Neural cell (in vitro differentiated cells): ENCODE measurements at regions not wholly inside any gene's neighbourhood (a gene's known extent, or its start where the extent isn't known, plus 50 kb on each side); places are given as distances from the start of the nearest gene placed in this dataset.

ENCODE experiments used
- H2AFZ ChIP-seq: fragments of 200-600, 300-800 bp; sonication (generic), shearing (Covaris generic); 2 replicates; pipeline ENCODE4 v1.6.0; 2014; ENCODE audit warnings: low read depth, mild to moderate bottlenecking, antibody characterized with exemption, low read length, moderate library complexity
- H3F3A ChIP-seq: fragments of 200-600 bp; shearing (Covaris generic); 2 replicates; pipeline ENCODE4 v1.6.1; 2016; ENCODE audit warnings: mild to moderate bottlenecking, moderate library complexity, mixed read lengths, antibody characterized with exemption, low read length; ENCODE audit not compliant: insufficient read depth, poor library complexity, severe bottlenecking
- H3K27ac ChIP-seq: fragments of 200-600, 300-800 bp; sonication (generic), shearing (Covaris generic); 2 replicates; pipeline ENCODE4 v1.5.1; 2014; ENCODE audit warnings: mild to moderate bottlenecking, low read length, moderate library complexity
- H3K27me3 ChIP-seq: fragments of 300-800, 200-600 bp; sonication (generic), shearing (Covaris generic); 2 replicates; pipeline ENCODE4 v1.6.0; 2014; ENCODE audit warnings: mild to moderate bottlenecking, low read depth, low read length, moderate library complexity; ENCODE audit not compliant: insufficient read depth
- H3K36me3 ChIP-seq: fragments of 300-800, 200-600 bp; sonication (generic), shearing (Covaris generic); 2 replicates; pipeline ENCODE4 v1.5.1; 2014; ENCODE audit warnings: mild to moderate bottlenecking, antibody characterized with exemption, low read length, moderate library complexity; ENCODE audit not compliant: insufficient read depth
- H3K4me2 ChIP-seq: fragments of 300-800, 200-600 bp; sonication (generic), shearing (Covaris generic); 2 replicates; pipeline ENCODE4 v1.6.0; 2014; ENCODE audit warnings: mild to moderate bottlenecking, low read length
- H3K4me3 ChIP-seq: fragments of 300-800, 200-600 bp; sonication (generic), shearing (Covaris generic); 2 replicates; pipeline ENCODE4 v1.5.1; 2014; ENCODE audit warnings: mild to moderate bottlenecking, low read length, moderate library complexity
- H3K79me2 ChIP-seq: fragments of 200-600 bp; shearing (Covaris generic); replicated peaks from 2 replicates; pipeline ENCODE4 v1.6.0; 2014; ENCODE audit warnings: mild to moderate bottlenecking, low read length, moderate library complexity; ENCODE audit not compliant: insufficient read depth
- H3K9ac ChIP-seq: fragments of 300-800, 200-600 bp; sonication (generic), shearing (Covaris generic); 2 replicates; pipeline ENCODE4 v1.6.1; 2016; ENCODE audit warnings: mild to moderate bottlenecking, low read length, mixed read lengths
- H3K9me2 ChIP-seq: fragments of 200-600 bp; shearing (Covaris generic); 2 replicates; pipeline ENCODE4 v1.6.1; 2016; ENCODE audit warnings: mild to moderate bottlenecking, low read length, mixed read lengths; ENCODE audit not compliant: insufficient read depth
- H3K9me3 ChIP-seq: fragments of 200-600, 300-800 bp; sonication (generic), shearing (Covaris generic); 2 replicates; pipeline ENCODE4 v1.6.1; 2016; ENCODE audit warnings: mild to moderate bottlenecking, mixed run types, low read length, moderate library complexity, mixed read lengths
- H4K20me1 ChIP-seq: fragments of 200-600 bp; shearing (Covaris generic); 2 replicates; pipeline ENCODE4 v1.6.1; 2016; ENCODE audit warnings: mild to moderate bottlenecking, mixed run types; ENCODE audit not compliant: insufficient read depth
- EP300 ChIP-seq: fragments of 450-650 bp; conservative IDR thresholded peaks from 2 replicates; pipeline ENCODE4 v1.6.1; 2014; ENCODE audit warnings: antibody characterized with exemption, mild to moderate bottlenecking, moderate library complexity; ENCODE audit not compliant: poor library complexity, severe bottlenecking
- EZH2 ChIP-seq: fragments of 200-600, 300-800 bp; shearing (Covaris generic), sonication (generic); IDR thresholded peaks from 2 replicates; pipeline ENCODE4 v1.6.1; 2014; ENCODE audit warnings: antibody characterized with exemption, low read length, borderline replicate concordance, mild to moderate bottlenecking; ENCODE audit not compliant: insufficient read depth, poor library complexity, severe bottlenecking
- MXI1 ChIP-seq: fragments of 450-650 bp; conservative IDR thresholded peaks from 2 replicates; pipeline ENCODE4 v1.6.1; 2014; ENCODE audit warnings: antibody characterized with exemption, mild to moderate bottlenecking; ENCODE audit not compliant: poor library complexity, severe bottlenecking
- POLR2AphosphoS5 ChIP-seq: IDR thresholded peaks from 2 replicates; pipeline ENCODE4 v1.6.1; 2012
- RAD21 ChIP-seq: fragments of 450-650 bp; conservative IDR thresholded peaks from 2 replicates; pipeline ENCODE4 v1.6.1; 2014; ENCODE audit warnings: antibody characterized with exemption, mild to moderate bottlenecking, moderate library complexity
- SMC3 ChIP-seq: fragments of 450-650 bp; conservative IDR thresholded peaks from 2 replicates; pipeline ENCODE4 v1.6.1; 2014; ENCODE audit warnings: antibody characterized with exemption, mild to moderate bottlenecking, moderate library complexity; ENCODE audit not compliant: poor library complexity
- TAF1 ChIP-seq: IDR thresholded peaks from 2 replicates; pipeline ENCODE4 v1.6.1; 2012; ENCODE audit warnings: low read depth
- TF ChIP-seq, protein P1 (sequence below): IDR thresholded peaks from 2 replicates; pipeline ENCODE4 v1.6.1; 2012; ENCODE audit warnings: borderline replicate concordance
- TF ChIP-seq, protein P2 (sequence below): fragments of 450-650 bp; IDR thresholded peaks from 2 replicates; pipeline ENCODE4 v1.5.1; 2014; ENCODE audit warnings: antibody characterized with exemption, mild to moderate bottlenecking, moderate library complexity; ENCODE audit not compliant: poor library complexity, severe bottlenecking

DNA sequence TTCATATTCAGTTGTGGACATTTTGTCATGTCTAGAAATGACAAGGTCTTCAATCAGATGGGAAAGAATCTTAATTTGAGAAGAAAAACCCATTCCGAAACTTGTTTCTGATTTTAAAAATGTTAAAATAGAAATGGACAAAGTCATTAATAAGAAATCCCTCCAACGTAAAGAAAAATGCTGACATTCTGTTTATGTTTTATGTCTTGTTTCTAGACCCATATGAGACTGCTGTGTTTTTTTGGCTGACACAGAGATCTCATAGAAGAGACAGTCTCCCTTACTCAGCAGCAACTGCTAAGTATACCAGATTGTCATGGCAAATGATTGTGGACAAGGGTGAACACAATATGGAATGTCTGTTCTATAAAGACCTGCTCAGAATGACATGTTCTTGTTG lies 538.5 kb downstream of the ZEB2 start:
- H4K20me1 ChIP-seq: no peaks in the 10 kb centered on the region
- H3K9me2 ChIP-seq: no peaks in the 10 kb centered on the region
- TF ChIP-seq, protein P1, sequence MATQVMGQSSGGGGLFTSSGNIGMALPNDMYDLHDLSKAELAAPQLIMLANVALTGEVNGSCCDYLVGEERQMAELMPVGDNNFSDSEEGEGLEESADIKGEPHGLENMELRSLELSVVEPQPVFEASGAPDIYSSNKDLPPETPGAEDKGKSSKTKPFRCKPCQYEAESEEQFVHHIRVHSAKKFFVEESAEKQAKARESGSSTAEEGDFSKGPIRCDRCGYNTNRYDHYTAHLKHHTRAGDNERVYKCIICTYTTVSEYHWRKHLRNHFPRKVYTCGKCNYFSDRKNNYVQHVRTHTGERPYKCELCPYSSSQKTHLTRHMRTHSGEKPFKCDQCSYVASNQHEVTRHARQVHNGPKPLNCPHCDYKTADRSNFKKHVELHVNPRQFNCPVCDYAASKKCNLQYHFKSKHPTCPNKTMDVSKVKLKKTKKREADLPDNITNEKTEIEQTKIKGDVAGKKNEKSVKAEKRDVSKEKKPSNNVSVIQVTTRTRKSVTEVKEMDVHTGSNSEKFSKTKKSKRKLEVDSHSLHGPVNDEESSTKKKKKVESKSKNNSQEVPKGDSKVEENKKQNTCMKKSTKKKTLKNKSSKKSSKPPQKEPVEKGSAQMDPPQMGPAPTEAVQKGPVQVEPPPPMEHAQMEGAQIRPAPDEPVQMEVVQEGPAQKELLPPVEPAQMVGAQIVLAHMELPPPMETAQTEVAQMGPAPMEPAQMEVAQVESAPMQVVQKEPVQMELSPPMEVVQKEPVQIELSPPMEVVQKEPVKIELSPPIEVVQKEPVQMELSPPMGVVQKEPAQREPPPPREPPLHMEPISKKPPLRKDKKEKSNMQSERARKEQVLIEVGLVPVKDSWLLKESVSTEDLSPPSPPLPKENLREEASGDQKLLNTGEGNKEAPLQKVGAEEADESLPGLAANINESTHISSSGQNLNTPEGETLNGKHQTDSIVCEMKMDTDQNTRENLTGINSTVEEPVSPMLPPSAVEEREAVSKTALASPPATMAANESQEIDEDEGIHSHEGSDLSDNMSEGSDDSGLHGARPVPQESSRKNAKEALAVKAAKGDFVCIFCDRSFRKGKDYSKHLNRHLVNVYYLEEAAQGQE: no peak
- TF ChIP-seq TAF1 (no peak), RAD21 (no peak), EZH2 (no peak), POLR2AphosphoS5 (no peak), EP300 (no peak), MXI1 (no peak), SMC3 (no peak)
- TF ChIP-seq, protein P2, sequence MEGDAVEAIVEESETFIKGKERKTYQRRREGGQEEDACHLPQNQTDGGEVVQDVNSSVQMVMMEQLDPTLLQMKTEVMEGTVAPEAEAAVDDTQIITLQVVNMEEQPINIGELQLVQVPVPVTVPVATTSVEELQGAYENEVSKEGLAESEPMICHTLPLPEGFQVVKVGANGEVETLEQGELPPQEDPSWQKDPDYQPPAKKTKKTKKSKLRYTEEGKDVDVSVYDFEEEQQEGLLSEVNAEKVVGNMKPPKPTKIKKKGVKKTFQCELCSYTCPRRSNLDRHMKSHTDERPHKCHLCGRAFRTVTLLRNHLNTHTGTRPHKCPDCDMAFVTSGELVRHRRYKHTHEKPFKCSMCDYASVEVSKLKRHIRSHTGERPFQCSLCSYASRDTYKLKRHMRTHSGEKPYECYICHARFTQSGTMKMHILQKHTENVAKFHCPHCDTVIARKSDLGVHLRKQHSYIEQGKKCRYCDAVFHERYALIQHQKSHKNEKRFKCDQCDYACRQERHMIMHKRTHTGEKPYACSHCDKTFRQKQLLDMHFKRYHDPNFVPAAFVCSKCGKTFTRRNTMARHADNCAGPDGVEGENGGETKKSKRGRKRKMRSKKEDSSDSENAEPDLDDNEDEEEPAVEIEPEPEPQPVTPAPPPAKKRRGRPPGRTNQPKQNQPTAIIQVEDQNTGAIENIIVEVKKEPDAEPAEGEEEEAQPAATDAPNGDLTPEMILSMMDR: no peak
- no peaks in the 10 kb centered on the region for H3K79me2 ChIP-seq
- H3K4me3 ChIP-seq: no peak overlapping the region
- no peaks in the 10 kb centered on the region for H3K36me3 ChIP-seq
- H3K9me3 ChIP-seq: no peaks in the 10 kb centered on the region
- H3K27me3 ChIP-seq: no peaks in the 10 kb centered on the region
- H3K4me2 ChIP-seq: no peak overlapping the region
- H2AFZ ChIP-seq: no peak overlapping the region
- no peak overlapping the region for H3K9ac ChIP-seq
- H3F3A ChIP-seq: no peaks in the 10 kb centered on the region
- H3K27ac ChIP-seq: no peak overlapping the region

- Histone ChIP-seq H3K79me2 (no peaks in the 10 kb centered on the region), H2AFZ (no peak overlapping the region), H3K36me3 (no peaks in the 10 kb centered on the region), H3F3A (no peaks in the 10 kb centered on the region), H4K20me1 (no peaks in the 10 kb centered on the region), H3K9me2 (no peaks in the 10 kb centered on the region), H3K9me3 (no peaks in the 10 kb centered on the region), H3K27me3 (no peaks in the 10 kb centered on the region), H3K27ac (no peak overlapping the region), H3K4me3 (no peak overlapping the region), H3K9ac (no peak overlapping the region), H3K4me2 (no peak overlapping the region)
- TF ChIP-seq TAF1 (no peak), EP300 (no peak), SMC3 (no peak), RAD21 (no peak), POLR2AphosphoS5 (no peak), MXI1 (no peak), EZH2 (no peak)
- TF ChIP-seq, protein P1: no peak
- TF ChIP-seq, protein P2: no peak
Measured at GRCh38 chr2:143977356-143977755, 542.6 kb downstream of the ZEB2 start.
